Retinal pigment epithelial cell (primary cell): ENCODE measurements at regions not wholly inside any gene's neighbourhood (a gene's known extent, or its start where the extent isn't known, plus 50 kb on each side); places are given as distances from the start of the nearest gene placed in this dataset.
A peak's percentile ranks its signal among the peaks of the same experiment; 100 is the strongest.

Source experiments
- DNase-seq: peaks from one replicate; pipeline ENCODE4 v3.0.0-alpha.2; 2010; ENCODE audit warnings: low read depth
- H3K4me3 ChIP-seq: 2 replicates; pipeline ENCODE4 v1.5.1; 2011; ENCODE audit warnings: mild to moderate bottlenecking, low read length, control low read depth, moderate library complexity
- TF ChIP-seq, protein P1 (sequence below): conservative IDR thresholded peaks from 2 replicates; pipeline ENCODE4 v1.5.1; 2011; ENCODE audit warnings: low read depth, low read length, control low read depth, inconsistent platforms

DNA sequence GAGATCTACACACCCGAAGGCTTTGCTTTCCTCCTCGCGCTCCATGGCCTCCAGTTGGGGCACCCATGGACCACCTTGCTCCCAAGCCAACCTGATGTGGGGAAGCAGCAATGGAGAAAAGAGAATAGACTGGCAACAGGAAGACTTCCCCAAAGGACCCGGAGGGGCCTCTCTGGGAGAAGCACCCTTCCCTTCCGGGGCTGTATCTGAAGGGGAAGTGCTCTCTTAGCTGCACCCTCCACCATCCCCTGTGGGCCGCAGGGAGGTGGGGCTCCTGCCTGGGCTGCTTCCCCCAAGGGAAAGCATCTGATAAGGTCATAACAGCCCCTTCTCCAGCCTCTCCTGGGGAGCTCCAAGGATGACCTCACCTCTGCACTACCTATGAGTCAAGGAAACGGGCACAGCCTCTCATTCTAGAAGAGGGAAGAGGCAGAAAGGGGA lies 100.2 kb downstream of the RIPK4 start:
- TF ChIP-seq, protein P1, sequence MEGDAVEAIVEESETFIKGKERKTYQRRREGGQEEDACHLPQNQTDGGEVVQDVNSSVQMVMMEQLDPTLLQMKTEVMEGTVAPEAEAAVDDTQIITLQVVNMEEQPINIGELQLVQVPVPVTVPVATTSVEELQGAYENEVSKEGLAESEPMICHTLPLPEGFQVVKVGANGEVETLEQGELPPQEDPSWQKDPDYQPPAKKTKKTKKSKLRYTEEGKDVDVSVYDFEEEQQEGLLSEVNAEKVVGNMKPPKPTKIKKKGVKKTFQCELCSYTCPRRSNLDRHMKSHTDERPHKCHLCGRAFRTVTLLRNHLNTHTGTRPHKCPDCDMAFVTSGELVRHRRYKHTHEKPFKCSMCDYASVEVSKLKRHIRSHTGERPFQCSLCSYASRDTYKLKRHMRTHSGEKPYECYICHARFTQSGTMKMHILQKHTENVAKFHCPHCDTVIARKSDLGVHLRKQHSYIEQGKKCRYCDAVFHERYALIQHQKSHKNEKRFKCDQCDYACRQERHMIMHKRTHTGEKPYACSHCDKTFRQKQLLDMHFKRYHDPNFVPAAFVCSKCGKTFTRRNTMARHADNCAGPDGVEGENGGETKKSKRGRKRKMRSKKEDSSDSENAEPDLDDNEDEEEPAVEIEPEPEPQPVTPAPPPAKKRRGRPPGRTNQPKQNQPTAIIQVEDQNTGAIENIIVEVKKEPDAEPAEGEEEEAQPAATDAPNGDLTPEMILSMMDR = no peak
- H3K4me3 ChIP-seq = no peak overlapping the region
- DNase-seq = no peak

DNA sequence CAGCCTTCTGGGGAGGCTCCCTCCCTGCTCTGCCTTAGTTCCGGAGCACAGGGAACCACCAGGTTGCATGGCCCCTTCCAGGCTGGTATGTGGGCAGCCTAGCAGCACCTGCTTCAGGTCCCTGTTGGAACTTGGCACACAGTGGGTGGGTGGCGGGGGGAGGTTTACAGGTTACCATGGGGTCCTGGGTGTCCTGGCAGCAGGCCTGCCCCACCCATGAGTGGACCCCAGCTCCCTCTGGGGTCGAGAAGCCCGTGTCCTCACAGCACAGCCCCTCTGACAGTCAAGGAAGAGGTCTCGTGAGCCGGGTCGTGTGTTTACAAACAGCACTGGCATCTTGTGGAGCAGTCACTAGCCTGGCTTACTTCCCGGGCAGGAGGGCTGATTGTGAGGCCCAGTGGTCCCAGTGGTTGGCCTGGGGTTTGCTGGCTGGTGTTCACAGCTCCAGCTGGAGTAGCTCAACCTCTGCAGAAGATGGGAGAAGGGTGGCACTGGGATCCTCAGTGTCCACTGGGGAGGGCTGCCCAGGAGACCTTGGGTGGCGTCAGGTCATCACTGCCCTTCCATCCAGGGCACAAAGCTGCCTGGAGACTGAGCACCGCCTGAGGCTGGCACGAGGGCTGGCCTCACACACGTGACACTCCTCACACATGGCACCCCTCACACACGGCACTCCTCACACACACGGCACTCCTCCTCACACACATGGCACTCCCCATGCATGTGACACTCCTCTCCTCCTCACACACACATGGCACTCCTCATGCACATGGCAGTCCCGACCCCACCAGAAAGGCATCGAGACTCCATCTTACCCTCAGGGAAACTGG lies 100.9 kb downstream of the RIPK4 start:
- TF ChIP-seq, protein P1 = no peak
- H3K4me3 ChIP-seq = no peak overlapping the region
- DNase-seq = no peak

DNA sequence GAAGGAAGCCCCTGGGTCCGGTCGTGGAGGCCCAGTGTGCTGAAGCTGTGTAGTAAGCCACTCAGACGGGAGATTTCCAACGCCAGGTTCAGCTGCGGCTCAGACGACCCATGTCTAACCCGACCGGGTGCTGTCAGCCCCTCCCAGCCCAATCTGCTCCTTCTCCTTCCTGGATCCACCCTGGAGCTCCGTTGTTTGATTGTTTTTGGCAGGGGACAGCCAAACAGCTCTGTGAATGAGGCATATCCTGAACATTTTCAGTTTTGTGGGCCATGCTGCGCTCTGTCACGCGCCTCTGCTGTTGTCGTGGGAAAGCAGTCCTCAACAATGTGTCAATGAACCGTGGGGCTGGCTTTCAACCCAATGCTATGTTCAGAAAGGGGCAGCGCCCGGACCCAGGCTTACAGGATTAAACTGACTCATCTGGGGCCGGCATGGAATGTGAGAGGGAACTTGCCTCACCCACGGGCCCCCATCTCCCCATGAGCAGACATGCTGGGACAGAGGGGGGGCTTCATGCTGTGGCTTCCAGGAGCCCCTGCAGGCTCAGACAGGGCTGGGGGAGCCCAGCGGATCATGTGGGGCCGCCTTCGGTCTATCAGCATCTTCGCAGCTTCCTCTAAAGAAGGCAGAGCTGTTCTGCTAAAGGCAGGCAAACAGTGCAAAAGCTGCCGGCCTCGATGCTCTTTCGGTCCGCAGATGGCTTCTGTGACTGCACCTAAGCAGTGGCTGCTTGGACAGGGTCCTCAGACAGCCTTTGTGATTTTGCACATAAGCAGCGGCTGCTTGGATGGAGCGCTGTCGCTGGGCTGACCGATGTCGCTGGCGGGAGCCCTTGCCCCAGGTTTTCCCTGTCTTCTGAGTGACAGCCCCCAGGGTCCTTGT lies 101.7 kb downstream of the RIPK4 start:
- DNase-seq = peak; percentile 97
- TF ChIP-seq, protein P1 = no peak

DNA sequence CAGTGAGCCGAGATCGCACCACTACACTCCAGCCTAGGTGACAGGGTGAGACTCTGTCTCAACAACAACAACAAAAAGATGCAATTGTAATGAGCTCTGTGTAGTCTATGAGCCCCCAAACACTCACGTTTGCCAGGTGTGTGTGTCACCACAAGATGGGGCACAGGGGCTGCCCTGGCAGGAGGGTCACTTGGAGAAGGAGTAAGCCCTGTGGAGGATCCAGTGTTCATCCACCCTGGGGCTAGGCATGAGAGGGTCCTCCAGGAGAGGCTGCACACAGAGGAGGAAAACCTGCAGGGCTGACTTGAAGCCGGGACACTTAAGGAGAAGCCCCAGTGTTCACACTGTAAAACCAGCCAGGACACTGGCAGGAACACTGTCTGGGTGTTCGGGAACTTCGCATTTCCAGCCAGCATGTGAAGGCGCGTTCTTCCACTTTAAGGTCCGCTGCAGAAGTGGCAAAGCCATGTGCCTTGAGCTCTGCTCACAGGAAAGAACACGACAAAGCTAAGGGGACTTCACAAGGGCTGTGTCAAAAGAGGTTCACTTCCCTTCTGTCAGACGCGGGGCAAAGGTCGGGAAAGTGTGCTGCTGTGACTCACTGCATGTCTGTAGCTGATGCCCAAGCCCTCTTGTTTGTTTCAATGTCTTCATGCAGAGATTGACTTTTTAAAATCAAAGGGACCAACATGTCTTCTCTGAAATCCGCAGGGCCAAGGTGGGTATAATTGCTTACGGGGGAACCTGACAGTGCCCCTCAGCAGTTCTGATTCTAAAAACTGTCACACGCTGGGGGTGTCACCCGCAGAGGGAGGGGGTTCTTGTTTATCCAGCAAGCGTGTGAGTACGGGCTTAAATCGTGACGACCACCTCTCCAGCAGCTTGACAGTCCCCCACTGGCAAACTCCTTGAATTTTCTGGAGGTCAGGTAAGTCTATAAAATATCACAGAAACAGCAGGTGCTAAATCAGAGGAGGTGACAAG lies 102.8 kb downstream of the RIPK4 start:
- no peak overlapping the region for H3K4me3 ChIP-seq
- peak; percentile 48 for DNase-seq
- TF ChIP-seq, protein P1 = no peak

More for the DNA sequence above, 101.7 kb downstream of the RIPK4 start:
- H3K4me3 ChIP-seq = no peak overlapping the region

DNA sequence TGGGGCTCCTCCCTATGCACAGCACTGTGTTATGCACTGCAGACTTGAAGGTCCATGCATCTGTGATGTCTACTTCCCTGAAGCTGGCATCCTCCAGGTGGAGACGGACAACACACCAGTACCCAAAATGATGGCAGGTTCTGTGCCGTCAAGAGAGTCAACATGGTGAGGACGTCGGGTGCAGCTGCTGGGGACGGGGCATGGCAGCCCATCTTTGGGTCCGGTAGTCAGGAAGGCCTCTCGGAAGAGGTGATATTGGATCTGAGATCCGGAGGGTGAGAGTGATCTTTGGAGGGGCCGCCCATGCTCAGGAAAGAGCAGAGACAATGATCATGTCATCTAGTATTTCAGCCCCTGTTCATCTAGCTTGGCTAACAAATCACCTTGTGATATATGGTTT lies 104.1 kb downstream of the RIPK4 start:
- TF ChIP-seq, protein P1 = no peak
- H3K4me3 ChIP-seq = no peak overlapping the region
- DNase-seq = no peak

DNA sequence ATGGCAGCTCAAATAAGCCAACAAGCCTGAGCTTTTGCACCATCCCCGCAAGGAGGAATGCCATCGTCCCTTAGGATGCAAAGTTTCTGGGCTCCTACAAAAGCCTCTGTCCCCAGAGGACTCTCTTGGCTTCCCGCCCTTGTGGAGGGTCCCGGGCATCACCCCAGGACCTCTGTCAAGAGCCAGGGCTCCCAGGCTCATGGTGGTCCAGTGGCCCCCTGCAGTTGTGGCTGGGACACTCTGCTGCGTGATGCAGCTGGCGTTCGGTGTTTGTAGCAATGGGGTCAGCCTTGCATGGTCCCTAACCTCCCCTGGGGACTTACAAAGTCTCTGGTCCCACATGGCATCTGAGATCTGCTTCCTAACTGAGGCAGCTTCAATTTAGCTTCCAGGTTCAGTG lies 104.7 kb downstream of the RIPK4 start:
- H3K4me3 ChIP-seq = no peak overlapping the region
- TF ChIP-seq, protein P1 = no peak
- no peak for DNase-seq
